ENCODE measurements at regions not wholly inside any gene's neighbourhood (a gene's known extent, or its start where the extent isn't known, plus 50 kb on each side); places are given as distances from the start of the nearest gene placed in this dataset.

DNA sequence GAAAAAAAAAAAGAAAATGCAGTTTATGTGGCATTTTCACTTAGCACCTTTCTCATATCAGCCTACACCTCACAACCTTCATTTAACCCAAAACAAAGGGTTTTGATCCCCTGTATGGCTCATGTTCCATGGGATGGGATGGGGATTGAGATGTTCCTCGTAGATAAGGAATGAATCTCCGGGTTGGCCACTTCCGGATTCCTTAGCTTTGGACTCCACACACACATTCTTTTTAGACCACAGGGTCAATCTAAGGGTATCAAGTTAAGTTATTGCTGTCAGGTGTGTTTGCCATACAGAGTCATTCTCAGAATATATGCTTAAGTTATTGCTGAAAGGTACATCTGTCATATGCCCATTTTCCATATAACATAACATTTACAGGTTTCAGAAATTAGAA, 301.4 kb upstream of the TGFBR2 start:
- TF ChIP-seq, protein P1, sequence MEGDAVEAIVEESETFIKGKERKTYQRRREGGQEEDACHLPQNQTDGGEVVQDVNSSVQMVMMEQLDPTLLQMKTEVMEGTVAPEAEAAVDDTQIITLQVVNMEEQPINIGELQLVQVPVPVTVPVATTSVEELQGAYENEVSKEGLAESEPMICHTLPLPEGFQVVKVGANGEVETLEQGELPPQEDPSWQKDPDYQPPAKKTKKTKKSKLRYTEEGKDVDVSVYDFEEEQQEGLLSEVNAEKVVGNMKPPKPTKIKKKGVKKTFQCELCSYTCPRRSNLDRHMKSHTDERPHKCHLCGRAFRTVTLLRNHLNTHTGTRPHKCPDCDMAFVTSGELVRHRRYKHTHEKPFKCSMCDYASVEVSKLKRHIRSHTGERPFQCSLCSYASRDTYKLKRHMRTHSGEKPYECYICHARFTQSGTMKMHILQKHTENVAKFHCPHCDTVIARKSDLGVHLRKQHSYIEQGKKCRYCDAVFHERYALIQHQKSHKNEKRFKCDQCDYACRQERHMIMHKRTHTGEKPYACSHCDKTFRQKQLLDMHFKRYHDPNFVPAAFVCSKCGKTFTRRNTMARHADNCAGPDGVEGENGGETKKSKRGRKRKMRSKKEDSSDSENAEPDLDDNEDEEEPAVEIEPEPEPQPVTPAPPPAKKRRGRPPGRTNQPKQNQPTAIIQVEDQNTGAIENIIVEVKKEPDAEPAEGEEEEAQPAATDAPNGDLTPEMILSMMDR (IDR thresholded peaks at IDR 0.05), result no peak
- no peak for TF ChIP-seq ZFX (IDR thresholded peaks at IDR 0.05; ENCODE audit: borderline replicate concordance)

Measured in 22Rv1 (cell line).